ENCODE measurements at regions not wholly inside any gene's neighbourhood (a gene's known extent, or its start where the extent isn't known, plus 50 kb on each side); places are given as distances from the start of the nearest gene placed in this dataset.

- Histone ChIP-seq H3K79me2 (ENCODE audit: control insufficient read depth, insufficient read depth, low read length) (no peaks in the 10 kb centered on the region), H3K27me3 (replicated peaks in 1 of 2; ENCODE audit: control insufficient read depth in 2 of 2, insufficient read depth in 2 of 2, low read length in 1 of 2) (peaks cover 26 to 58% of the 10 kb centered on the region in 2 experiments), H3K9ac (ENCODE audit: control insufficient read depth, insufficient read depth, low read length) (no peak overlapping the region), H3K9me3 (replicated peaks; ENCODE audit: control insufficient read depth, insufficient read depth, low read length) (no peaks in the 10 kb centered on the region), H3K27ac (ENCODE audit: control insufficient read depth, insufficient read depth) (no peak overlapping the region), H3K4me3 (no peak overlapping the region), H3K4me1 (ENCODE audit: control insufficient read depth, insufficient read depth, low read length) (peaks cover 4% of the 10 kb centered on the region), H4K20me1 (ENCODE audit: control insufficient read depth, insufficient read depth) (no peaks in the 10 kb centered on the region), H3K36me3 (ENCODE audit: control insufficient read depth in 2 of 2, insufficient read depth in 2 of 2, low read length in 1 of 2) (no peaks in the 10 kb centered on the region), H2AFZ (ENCODE audit: control insufficient read depth, low read depth, low read length) (no peak overlapping the region), H3K4me2 (ENCODE audit: control insufficient read depth, insufficient read depth) (no peak overlapping the region)
- WGBS (ENCODE audit: insufficient coverage, insufficient replicate concordance, low lambda C conversion rate, missing lambda C conversion rate): 12% methylated on average over 13 of the region's 13 CpGs
- no TSS peak for BruUV-seq (replicated peaks)
- TF ChIP-seq PML (IDR thresholded peaks at IDR 0.05; ENCODE audit: low read length) (no peak), NFXL1 (IDR thresholded peaks at IDR 0.05; ENCODE audit: borderline replicate concordance) (no peak), TCF12 (IDR thresholded peaks at IDR 0.05; ENCODE audit: low read depth, low read length) (no peak), ZNF207 (IDR thresholded peaks at IDR 0.05; ENCODE audit: borderline replicate concordance) (no peak), SUPT20H (IDR thresholded peaks at IDR 0.05; ENCODE audit: borderline replicate concordance, control insufficient read depth, low read depth, low read length) (no peak), EGR1 (IDR thresholded peaks at IDR 0.05; ENCODE audit: borderline replicate concordance in 1 of 2, low read depth in 2 of 2, low read length in 2 of 2) (no peak), CBX5 (IDR thresholded peaks at IDR 0.05; ENCODE audit: low read depth) (no peak), KAT2A (conservative IDR thresholded peaks at IDR 0.05; ENCODE audit: control insufficient read depth, low read depth, low read length) (no peak), HCFC1 (IDR thresholded peaks at IDR 0.05; ENCODE audit: low read length) (no peak), EP300 (IDR thresholded peaks at IDR 0.05; ENCODE audit: borderline replicate concordance in 1 of 2, control insufficient read depth in 1 of 2, low read depth in 2 of 2, low read length in 2 of 2) (no peak), HDAC6 (IDR thresholded peaks at IDR 0.05; ENCODE audit: unreplicated experiment) (no peak), ATF7 (IDR thresholded peaks at IDR 0.05; ENCODE audit: low read depth) (no peak), CEBPB (IDR thresholded peaks at IDR 0.05; ENCODE audit: borderline replicate concordance in 1 of 2, low read depth in 2 of 2, low read length in 2 of 2) (no peak), SIX5 (IDR thresholded peaks at IDR 0.05; ENCODE audit: low read depth, low read length, severe bottlenecking) (no peak), HDAC2 (IDR thresholded peaks at IDR 0.05) (no peak), IRF4 (IDR thresholded peaks at IDR 0.05; ENCODE audit: low read depth, low read length) (no peak), POU2F2 (IDR thresholded peaks at IDR 0.05; ENCODE audit: borderline replicate concordance, low read depth, low read length) (no peak)
- TF ChIP-seq, protein P1, sequence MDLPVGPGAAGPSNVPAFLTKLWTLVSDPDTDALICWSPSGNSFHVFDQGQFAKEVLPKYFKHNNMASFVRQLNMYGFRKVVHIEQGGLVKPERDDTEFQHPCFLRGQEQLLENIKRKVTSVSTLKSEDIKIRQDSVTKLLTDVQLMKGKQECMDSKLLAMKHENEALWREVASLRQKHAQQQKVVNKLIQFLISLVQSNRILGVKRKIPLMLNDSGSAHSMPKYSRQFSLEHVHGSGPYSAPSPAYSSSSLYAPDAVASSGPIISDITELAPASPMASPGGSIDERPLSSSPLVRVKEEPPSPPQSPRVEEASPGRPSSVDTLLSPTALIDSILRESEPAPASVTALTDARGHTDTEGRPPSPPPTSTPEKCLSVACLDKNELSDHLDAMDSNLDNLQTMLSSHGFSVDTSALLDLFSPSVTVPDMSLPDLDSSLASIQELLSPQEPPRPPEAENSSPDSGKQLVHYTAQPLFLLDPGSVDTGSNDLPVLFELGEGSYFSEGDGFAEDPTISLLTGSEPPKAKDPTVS (IDR thresholded peaks at IDR 0.05; ENCODE audit: low read depth, low read length): no peak
- TF ChIP-seq, protein P2, sequence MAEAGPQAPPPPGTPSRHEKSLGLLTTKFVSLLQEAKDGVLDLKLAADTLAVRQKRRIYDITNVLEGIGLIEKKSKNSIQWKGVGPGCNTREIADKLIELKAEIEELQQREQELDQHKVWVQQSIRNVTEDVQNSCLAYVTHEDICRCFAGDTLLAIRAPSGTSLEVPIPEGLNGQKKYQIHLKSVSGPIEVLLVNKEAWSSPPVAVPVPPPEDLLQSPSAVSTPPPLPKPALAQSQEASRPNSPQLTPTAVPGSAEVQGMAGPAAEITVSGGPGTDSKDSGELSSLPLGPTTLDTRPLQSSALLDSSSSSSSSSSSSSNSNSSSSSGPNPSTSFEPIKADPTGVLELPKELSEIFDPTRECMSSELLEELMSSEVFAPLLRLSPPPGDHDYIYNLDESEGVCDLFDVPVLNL (IDR thresholded peaks at IDR 0.05; ENCODE audit: low read depth, low read length): no peak
- TF ChIP-seq, protein P3, sequence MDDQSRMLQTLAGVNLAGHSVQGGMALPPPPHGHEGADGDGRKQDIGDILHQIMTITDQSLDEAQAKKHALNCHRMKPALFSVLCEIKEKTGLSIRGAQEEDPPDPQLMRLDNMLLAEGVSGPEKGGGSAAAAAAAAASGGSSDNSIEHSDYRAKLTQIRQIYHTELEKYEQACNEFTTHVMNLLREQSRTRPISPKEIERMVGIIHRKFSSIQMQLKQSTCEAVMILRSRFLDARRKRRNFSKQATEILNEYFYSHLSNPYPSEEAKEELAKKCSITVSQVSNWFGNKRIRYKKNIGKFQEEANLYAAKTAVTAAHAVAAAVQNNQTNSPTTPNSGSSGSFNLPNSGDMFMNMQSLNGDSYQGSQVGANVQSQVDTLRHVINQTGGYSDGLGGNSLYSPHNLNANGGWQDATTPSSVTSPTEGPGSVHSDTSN (IDR thresholded peaks at IDR 0.05; ENCODE audit: insufficient replicate concordance, low read depth, low read length): no peak
- DNase-seq (ENCODE audit: low read depth, low spot score): no peak
- ATAC-seq: no peak
- in situ Hi-C loops (cut with MboI): loop anchor here (25.0 kb wide), 1 partner anchor 385 kb away; no protein-coding TSS in a partner anchor
- ChIA-PET POLR2A (no interaction called here), SMC1A (ENCODE audit: uncharacterized antibody, unreplicated experiment) (no interaction called here), RAD21 (ENCODE audit: unreplicated experiment) (interaction anchor here (1.2 kb wide), 1 partner anchor 449 kb away, joined by 3 read pairs; no protein-coding TSS in a partner anchor), CTCF (interaction anchor here (1.4 kb wide), 1 partner anchor 450 kb away, joined by 3 read pairs; no protein-coding TSS in a partner anchor)
- intact Hi-C loops (cut with micrococcal nuclease; ENCODE audit: unreplicated experiment): no loop called here
- no peak for FAIRE-seq
Measured at GRCh38 chr7:155377071-155377837, 79.6 kb downstream of the INSIG1 start.
